SH-SY5Y (cell line): ENCODE measurements at regions not wholly inside any gene's neighbourhood (a gene's known extent, or its start where the extent isn't known, plus 50 kb on each side); places are given as distances from the start of the nearest gene placed in this dataset.

Experiments used
- GATA2 ChIP-seq: IDR thresholded peaks from 2 replicates; pipeline ENCODE4 v1.6.1; 2011; ENCODE audit warnings: mild to moderate bottlenecking, low read depth, low read length
- GATA3 ChIP-seq: IDR thresholded peaks from 2 replicates; pipeline ENCODE4 v1.6.1; 2011; ENCODE audit warnings: low read depth, mild to moderate bottlenecking, low read length, moderate library complexity

GRCh38 chr14:39563361-39563760 is 131.1 kb upstream of the FBXO33 start:
- TF ChIP-seq GATA2, result no peak
- no peak for TF ChIP-seq GATA3
